Mucosa of stomach (tissue), 1 donor: ENCODE measurements at regions not wholly inside any gene's neighbourhood (a gene's known extent, or its start where the extent isn't known, plus 50 kb on each side); places are given as distances from the start of the nearest gene placed in this dataset.

Experiments used
- H3K27me3 ChIP-seq: one replicate; pipeline ENCODE4 v1.7.0; 2013; ENCODE audit warnings: mild to moderate bottlenecking, low read length; ENCODE audit not compliant: control insufficient read depth, insufficient read depth
- H3K36me3 ChIP-seq: one replicate; pipeline ENCODE4 v1.7.0; 2013; ENCODE audit warnings: low read length; ENCODE audit not compliant: control insufficient read depth, insufficient read depth
- H3K4me1 ChIP-seq: one replicate; pipeline ENCODE4 v1.7.0; 2013; ENCODE audit warnings: mild to moderate bottlenecking, low read length; ENCODE audit not compliant: control insufficient read depth, insufficient read depth
- H3K4me3 ChIP-seq: one replicate; pipeline ENCODE4 v1.7.0; 2013; ENCODE audit warnings: low read length
- H3K9ac ChIP-seq: one replicate; pipeline ENCODE4 v1.7.0; 2013; ENCODE audit warnings: mild to moderate bottlenecking, low read length, moderate library complexity
- H3K9me3 ChIP-seq: one replicate; pipeline ENCODE4 v1.7.0; 2013; ENCODE audit warnings: mild to moderate bottlenecking, low read length, moderate library complexity; ENCODE audit not compliant: control insufficient read depth
- donor health status: Pancreatic carcinoma.

GRCh38 chr13:90187478-90188350 lies 1159.8 kb upstream of the MIR17HG start:
- Histone ChIP-seq H3K9ac (no peak overlapping the region), H3K27me3 (no peaks in the 10 kb centered on the region), H3K4me1 (no peaks in the 10 kb centered on the region), H3K4me3 (no peak overlapping the region), H3K36me3 (no peaks in the 10 kb centered on the region), H3K9me3 (no peaks in the 10 kb centered on the region)

GRCh38 chr13:90188351-90188636 lies 1159.2 kb upstream of the MIR17HG start:
- Histone ChIP-seq H3K4me3 (no peak overlapping the region), H3K27me3 (no peaks in the 10 kb centered on the region), H3K4me1 (no peaks in the 10 kb centered on the region), H3K9ac (no peak overlapping the region), H3K36me3 (no peaks in the 10 kb centered on the region), H3K9me3 (no peaks in the 10 kb centered on the region)

- Histone ChIP-seq H3K4me1 (no peaks in the 10 kb centered on the region), H3K9me3 (no peaks in the 10 kb centered on the region), H3K4me3 (no peak overlapping the region), H3K36me3 (no peaks in the 10 kb centered on the region), H3K9ac (no peak overlapping the region), H3K27me3 (no peaks in the 10 kb centered on the region)
Measured at GRCh38 chr13:90197722-90198121, 1149.8 kb upstream of the MIR17HG start.

GRCh38 chr13:90201202-90201601 lies 1146.3 kb upstream of the MIR17HG start:
- no peak overlapping the region for H3K9ac ChIP-seq
- no peak overlapping the region for H3K4me3 ChIP-seq
- H3K36me3 ChIP-seq = no peaks in the 10 kb centered on the region
- H3K27me3 ChIP-seq = no peaks in the 10 kb centered on the region
- H3K4me1 ChIP-seq = no peaks in the 10 kb centered on the region
- no peaks in the 10 kb centered on the region for H3K9me3 ChIP-seq

GRCh38 chr13:90201676-90202460 lies 1145.6 kb upstream of the MIR17HG start:
- no peak overlapping the region for H3K9ac ChIP-seq
- H3K36me3 ChIP-seq = no peaks in the 10 kb centered on the region
- H3K9me3 ChIP-seq = no peaks in the 10 kb centered on the region
- H3K4me3 ChIP-seq = no peak overlapping the region
- no peaks in the 10 kb centered on the region for H3K4me1 ChIP-seq
- no peaks in the 10 kb centered on the region for H3K27me3 ChIP-seq

- H3K4me3 ChIP-seq = no peak overlapping the region
- no peaks in the 10 kb centered on the region for H3K9me3 ChIP-seq
- no peaks in the 10 kb centered on the region for H3K27me3 ChIP-seq
- no peaks in the 10 kb centered on the region for H3K36me3 ChIP-seq
- H3K4me1 ChIP-seq = no peaks in the 10 kb centered on the region
- no peak overlapping the region for H3K9ac ChIP-seq
Measured at GRCh38 chr13:90205081-90205480, 1142.4 kb upstream of the MIR17HG start.

- Histone ChIP-seq H3K9me3 (no peaks in the 10 kb centered on the region), H3K4me3 (no peak overlapping the region), H3K36me3 (no peaks in the 10 kb centered on the region), H3K27me3 (no peaks in the 10 kb centered on the region), H3K9ac (no peak overlapping the region), H3K4me1 (no peaks in the 10 kb centered on the region)
Measured at GRCh38 chr13:90205911-90206310, 1141.6 kb upstream of the MIR17HG start.

GRCh38 chr13:90217275-90217674 lies 1130.2 kb upstream of the MIR17HG start:
- Histone ChIP-seq H3K4me1 (no peaks in the 10 kb centered on the region), H3K9ac (no peak overlapping the region), H3K36me3 (no peaks in the 10 kb centered on the region), H3K27me3 (no peaks in the 10 kb centered on the region), H3K9me3 (no peaks in the 10 kb centered on the region), H3K4me3 (no peak overlapping the region)

GRCh38 chr13:90222758-90223157 lies 1124.7 kb upstream of the MIR17HG start:
- no peak overlapping the region for H3K4me3 ChIP-seq

GRCh38 chr13:90230311-90230710 lies 1117.2 kb upstream of the MIR17HG start:
- no peaks in the 10 kb centered on the region for H3K4me1 ChIP-seq
- no peaks in the 10 kb centered on the region for H3K9me3 ChIP-seq
- H3K4me3 ChIP-seq = no peak overlapping the region
- no peaks in the 10 kb centered on the region for H3K36me3 ChIP-seq
- no peaks in the 10 kb centered on the region for H3K27me3 ChIP-seq
- no peak overlapping the region for H3K9ac ChIP-seq

More at GRCh38 chr13:90222758-90223157, 1124.7 kb upstream of the MIR17HG start:
- H3K9ac ChIP-seq = no peak overlapping the region
- H3K4me1 ChIP-seq = no peaks in the 10 kb centered on the region
- H3K27me3 ChIP-seq = no peaks in the 10 kb centered on the region
- no peaks in the 10 kb centered on the region for H3K9me3 ChIP-seq
- H3K36me3 ChIP-seq = no peaks in the 10 kb centered on the region

- H3K4me1 ChIP-seq = no peaks in the 10 kb centered on the region
- no peak overlapping the region for H3K4me3 ChIP-seq
- no peaks in the 10 kb centered on the region for H3K9me3 ChIP-seq
- H3K36me3 ChIP-seq = no peaks in the 10 kb centered on the region
- no peak overlapping the region for H3K9ac ChIP-seq
- no peaks in the 10 kb centered on the region for H3K27me3 ChIP-seq
Measured at GRCh38 chr13:90232291-90232690, 1115.2 kb upstream of the MIR17HG start.

GRCh38 chr13:90233933-90234672 lies 1113.4 kb upstream of the MIR17HG start:
- Histone ChIP-seq H3K9ac (no peak overlapping the region), H3K4me3 (no peak overlapping the region), H3K27me3 (no peaks in the 10 kb centered on the region), H3K4me1 (no peaks in the 10 kb centered on the region), H3K9me3 (no peaks in the 10 kb centered on the region), H3K36me3 (no peaks in the 10 kb centered on the region)
